ENCODE measurements at regions not wholly inside any gene's neighbourhood (a gene's known extent, or its start where the extent isn't known, plus 50 kb on each side); places are given as distances from the start of the nearest gene placed in this dataset.

DNA sequence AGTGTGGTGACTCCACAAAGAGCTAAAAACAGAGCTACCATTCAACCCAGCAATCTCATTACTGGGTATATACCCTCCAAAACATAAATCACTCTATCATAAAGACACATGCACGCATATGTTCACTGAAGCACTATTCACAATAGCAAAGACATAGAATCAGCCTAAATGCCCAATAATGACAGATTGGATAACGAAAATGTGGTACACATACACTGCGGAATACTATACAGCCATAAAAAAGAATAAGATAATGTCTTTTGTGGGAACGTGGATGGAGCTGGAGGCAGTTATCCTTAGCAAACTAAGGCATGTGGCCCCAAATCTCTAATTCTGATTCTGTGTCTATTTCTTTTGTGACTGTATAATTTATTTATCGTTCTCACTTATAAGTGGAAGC is 89.0 kb upstream of the PRNP start:
- no peak overlapping the region for H3K27ac ChIP-seq
- intact Hi-C loops (cut with DNase I), result no loop called here
- TF ChIP-seq, protein P1, sequence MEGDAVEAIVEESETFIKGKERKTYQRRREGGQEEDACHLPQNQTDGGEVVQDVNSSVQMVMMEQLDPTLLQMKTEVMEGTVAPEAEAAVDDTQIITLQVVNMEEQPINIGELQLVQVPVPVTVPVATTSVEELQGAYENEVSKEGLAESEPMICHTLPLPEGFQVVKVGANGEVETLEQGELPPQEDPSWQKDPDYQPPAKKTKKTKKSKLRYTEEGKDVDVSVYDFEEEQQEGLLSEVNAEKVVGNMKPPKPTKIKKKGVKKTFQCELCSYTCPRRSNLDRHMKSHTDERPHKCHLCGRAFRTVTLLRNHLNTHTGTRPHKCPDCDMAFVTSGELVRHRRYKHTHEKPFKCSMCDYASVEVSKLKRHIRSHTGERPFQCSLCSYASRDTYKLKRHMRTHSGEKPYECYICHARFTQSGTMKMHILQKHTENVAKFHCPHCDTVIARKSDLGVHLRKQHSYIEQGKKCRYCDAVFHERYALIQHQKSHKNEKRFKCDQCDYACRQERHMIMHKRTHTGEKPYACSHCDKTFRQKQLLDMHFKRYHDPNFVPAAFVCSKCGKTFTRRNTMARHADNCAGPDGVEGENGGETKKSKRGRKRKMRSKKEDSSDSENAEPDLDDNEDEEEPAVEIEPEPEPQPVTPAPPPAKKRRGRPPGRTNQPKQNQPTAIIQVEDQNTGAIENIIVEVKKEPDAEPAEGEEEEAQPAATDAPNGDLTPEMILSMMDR (IDR thresholded peaks at IDR 0.05), result no peak

DNA sequence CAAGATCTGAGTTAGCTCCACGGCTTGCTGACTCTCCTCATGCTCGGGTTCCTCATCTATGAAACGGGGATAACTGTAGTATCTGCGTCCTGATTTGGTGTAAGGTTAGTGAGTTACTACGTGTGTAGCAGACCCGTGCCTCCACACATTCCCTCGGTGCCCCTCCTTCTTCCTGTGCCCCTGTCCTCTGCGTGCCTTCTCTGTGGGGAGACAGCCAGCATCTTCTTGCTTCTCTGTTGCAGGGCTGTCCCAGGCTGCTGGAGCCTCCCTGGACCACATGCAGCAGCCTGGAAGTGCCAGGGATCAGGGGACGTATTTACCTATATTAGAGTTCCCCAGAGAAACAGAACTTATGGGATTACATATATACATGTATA is 93.1 kb upstream of the PRNP start:
- WGBS, 3 donors, result 66 to 80% (median 70%) methylated on average over 9 of the region's 9 CpGs
- H3K27me3 ChIP-seq (ENCODE audit: insufficient read depth in 3 of 3, low read length in 2 of 3), result peaks cover 0 to 14% (median 0%) of the 10 kb centered on the region in 3 donors
- H3K36me3 ChIP-seq (ENCODE audit: insufficient read depth in 1 of 2, low read depth in 1 of 2), result no peaks in the 10 kb centered on the region
- H3K27ac ChIP-seq, result no peak overlapping the region
- TF ChIP-seq, protein P1 (IDR thresholded peaks at IDR 0.05), result no peak
- H3K4me3 ChIP-seq, result no peak overlapping the region
- no peaks in the 10 kb centered on the region for H3K4me1 ChIP-seq
- intact Hi-C loops (cut with DNase I), result loop anchor here in 1 of 2 donors (5.0 kb wide), 1 partner anchor 486 kb away; no protein-coding TSS in a partner anchor
- no peak for ATAC-seq
- no peak for DNase-seq
- H3K9me3 ChIP-seq, result no peaks in the 10 kb centered on the region

More for the DNA sequence above, 89.0 kb upstream of the PRNP start:
- Histone ChIP-seq H3K9me3 (no peaks in the 10 kb centered on the region), H3K4me3 (no peak overlapping the region), H3K36me3 (ENCODE audit: insufficient read depth in 1 of 2, low read depth in 1 of 2) (no peaks in the 10 kb centered on the region), H3K4me1 (no peaks in the 10 kb centered on the region), H3K27me3 (ENCODE audit: insufficient read depth in 3 of 3, low read length in 2 of 3) (peaks cover 0 to 14% (median under 1%) of the 10 kb centered on the region in 3 donors)
- no peak for DNase-seq
- 90 to 93% (median 92%) methylated on average over 5 of the region's 5 CpGs for WGBS, 3 donors
- no peak for ATAC-seq

DNA sequence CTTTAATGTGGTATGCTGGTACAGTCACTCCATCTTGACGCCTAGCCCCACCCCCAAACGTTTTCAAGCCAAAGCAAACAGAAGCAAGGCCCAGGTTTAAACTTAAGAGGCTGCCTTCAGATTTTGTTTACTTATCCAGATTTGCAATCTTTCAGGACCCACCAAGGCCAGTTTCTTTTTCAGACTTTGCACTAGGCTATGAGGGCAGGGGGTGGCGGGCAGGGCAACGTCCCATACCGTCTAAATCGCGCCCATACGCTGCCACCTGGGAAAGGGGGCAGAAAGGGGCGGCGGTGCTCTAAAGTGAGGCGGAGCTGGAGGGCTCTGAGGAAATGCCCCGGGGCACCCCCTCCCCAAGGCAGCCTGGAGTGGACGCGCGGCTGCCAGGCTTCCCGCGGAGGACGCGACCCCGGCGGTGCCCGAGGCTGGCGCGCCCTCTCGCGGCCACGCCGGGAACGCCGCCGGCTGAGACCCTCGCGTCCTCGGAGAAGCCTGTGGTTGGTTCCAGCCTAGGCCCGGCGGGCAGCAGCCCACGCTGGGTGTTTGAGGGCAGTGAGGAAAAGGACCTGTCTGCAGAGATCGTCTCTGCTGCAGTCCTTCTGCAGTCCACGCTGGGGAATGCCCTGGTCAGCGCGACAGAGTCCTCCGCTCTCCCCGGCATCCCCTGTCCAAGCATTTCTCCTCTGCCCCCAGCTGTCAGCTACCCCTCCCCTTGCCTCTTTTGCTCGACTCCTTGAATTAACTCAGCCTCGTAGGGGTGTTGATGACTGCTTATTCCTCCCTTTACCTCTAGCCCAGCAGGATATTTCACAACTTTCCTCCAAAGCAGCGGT is 93.7 kb upstream of the PRNP start:
- intact Hi-C loops (cut with DNase I), result loop anchor here in 1 of 2 donors (1.0 to 5.0 kb wide), 2 partner anchors 342 to 485 kb away; no protein-coding TSS in a partner anchor
- no peaks in the 10 kb centered on the region for H3K36me3 ChIP-seq (ENCODE audit: insufficient read depth in 1 of 2, low read depth in 1 of 2)
- 7 to 9% (median 9%) methylated on average over 41 to 46 of the region's 46 CpGs for WGBS, 3 donors
- peak overlapping the region; percentile 54 for H3K4me3 ChIP-seq
- peaks cover 0 to 11% (median 0%) of the 10 kb centered on the region in 3 donors for H3K27me3 ChIP-seq (ENCODE audit: insufficient read depth in 3 of 3, low read length in 2 of 3)
- ATAC-seq (peak; percentile 47 to 67 (median 62)), DNase-seq (peak; percentile 30 to 56)
- H3K4me1 ChIP-seq, result no peaks in the 10 kb centered on the region
- TF ChIP-seq, protein P1 (IDR thresholded peaks at IDR 0.05), result peak; percentile 81
- no peak overlapping the region for H3K27ac ChIP-seq
- H3K9me3 ChIP-seq, result no peaks in the 10 kb centered on the region

DNA sequence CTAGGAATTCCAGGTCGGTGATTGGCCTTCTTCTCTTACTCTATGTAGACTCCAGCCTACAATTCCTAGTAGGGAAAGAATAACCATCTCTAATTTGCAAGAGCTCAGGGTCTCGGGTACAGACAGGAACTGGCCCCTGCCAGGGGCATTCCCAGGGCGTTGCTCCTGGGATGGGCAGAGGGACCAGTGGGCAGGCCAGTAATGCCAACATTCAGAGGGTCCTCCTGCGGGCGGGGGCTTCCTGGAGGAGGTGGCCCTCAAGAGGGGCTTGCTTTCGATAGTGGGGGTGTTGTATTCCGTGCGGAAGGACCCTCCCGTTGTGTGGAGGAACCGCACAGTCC is 94.3 kb upstream of the PRNP start:
- ATAC-seq (no peak), DNase-seq (no peak)
- 44 to 50% (median 50%) methylated on average over 10 of the region's 10 CpGs for WGBS, 3 donors
- H3K4me3 ChIP-seq, result no peak overlapping the region
- no peaks in the 10 kb centered on the region for H3K4me1 ChIP-seq
- H3K36me3 ChIP-seq (ENCODE audit: insufficient read depth in 1 of 2, low read depth in 1 of 2), result no peaks in the 10 kb centered on the region
- TF ChIP-seq, protein P1 (IDR thresholded peaks at IDR 0.05), result no peak
- no peak overlapping the region for H3K27ac ChIP-seq
- intact Hi-C loops (cut with DNase I), result loop anchor here in 1 of 2 donors (1.0 to 5.0 kb wide), 2 partner anchors 342 to 485 kb away; no protein-coding TSS in a partner anchor
- peaks cover 0 to 5% (median 0%) of the 10 kb centered on the region in 3 donors for H3K27me3 ChIP-seq (ENCODE audit: insufficient read depth in 3 of 3, low read length in 2 of 3)
- no peaks in the 10 kb centered on the region for H3K9me3 ChIP-seq
